H1 (cell line): ENCODE measurements at regions not wholly inside any gene's neighbourhood (a gene's known extent, or its start where the extent isn't known, plus 50 kb on each side); places are given as distances from the start of the nearest gene placed in this dataset.

Experiments
- CTCF ChIA-PET: fragments of 300-600 bp; sonication (Branson Sonifier 250); formaldehyde crosslinking; loops from one replicate; lab custom pipeline; 2021; ENCODE audit not compliant: partially characterized antibody; lab: Charles Lee
- POLR2A ChIA-PET: fragments of 300-600 bp; sonication (Branson Sonifier 250); formaldehyde crosslinking; loops from one replicate; lab custom pipeline; 2021; ENCODE audit warnings: inconsistent platforms; ENCODE audit not compliant: partially characterized antibody; lab: Charles Lee
- DNase-seq, 2 experiments: peaks; one replicate each; pipeline versions ENCODE4 v3.0.0 to v3.0.0-alpha.2; 2010 to 2022; ENCODE audit warnings: low spot score in 2 of 2, low read depth in 1 of 2, mixed read lengths in 1 of 2
- FAIRE-seq: peaks from 2 replicates; lab custom pipeline; 2011; peaks lifted over from hg19 to GRCh38; lab: Jason Lieb, UNC
- H2AFZ ChIP-seq: 2 replicates; pipeline ENCODE4 v1.8.1; 2012; ENCODE audit warnings: low read length, inconsistent platforms
- H2AK5ac ChIP-seq: 2 replicates; pipeline ENCODE4 v1.6.1; 2013; ENCODE audit warnings: low read depth, low read length
- H2BK120ac ChIP-seq: replicated peaks from 2 replicates; pipeline ENCODE3; 2013; ENCODE audit warnings: low read depth, low read length, inconsistent platforms
- H2BK12ac ChIP-seq: 2 replicates; pipeline ENCODE4 v1.6.1; 2013; ENCODE audit warnings: low read depth, low read length
- H2BK15ac ChIP-seq: 2 replicates; pipeline ENCODE4 v1.6.1; 2013; ENCODE audit warnings: low read length
- H2BK20ac ChIP-seq: 2 replicates; pipeline ENCODE4 v1.6.1; 2013; ENCODE audit warnings: low read length
- H2BK5ac ChIP-seq: 2 replicates; pipeline ENCODE4 v1.6.1; 2013; ENCODE audit warnings: low read depth, low read length
- H3K14ac ChIP-seq: 2 replicates; pipeline ENCODE4 v1.6.1; 2013; ENCODE audit warnings: inconsistent platforms; ENCODE audit not compliant: insufficient read length
- H3K18ac ChIP-seq: 2 replicates; pipeline ENCODE4 v1.6.1; 2013; ENCODE audit warnings: low read length; ENCODE audit errors: extremely low read depth
- H3K23ac ChIP-seq: 2 replicates; pipeline ENCODE4 v1.6.1; 2013; ENCODE audit warnings: inconsistent platforms; ENCODE audit not compliant: insufficient read length
- H3K23me2 ChIP-seq: 2 replicates; pipeline ENCODE4 v1.6.1; 2013; ENCODE audit warnings: low read depth, low read length
- H3K27ac ChIP-seq: 2 replicates; pipeline ENCODE4 v1.6.1; 2011; ENCODE audit warnings: low read depth, low read length, inconsistent platforms
- H3K27me3 ChIP-seq, 4 experiments: replicated peaks in 1 of 4; 1 replicate in 1 of 4; 2 replicates in 3 of 4; pipeline versions ENCODE4 v1.6.1 to v1.8.1; 2011 to 2013; ENCODE audit warnings: low read length in 3 of 4, mild to moderate bottlenecking in 3 of 4, inconsistent platforms in 2 of 4, mixed read lengths in 2 of 4, moderate library complexity in 1 of 4; ENCODE audit not compliant: control insufficient read depth in 3 of 4, insufficient read depth in 3 of 4; ENCODE audit errors: extremely low read depth in 1 of 4
- H3K36me3 ChIP-seq, 4 experiments: 2 replicates each; pipeline versions ENCODE4 v1.6.1 to v1.8.1; 2011 to 2013; ENCODE audit warnings: mild to moderate bottlenecking in 4 of 4, low read length in 3 of 4, moderate library complexity in 2 of 4, control low read depth in 1 of 4, inconsistent platforms in 1 of 4; ENCODE audit not compliant: insufficient read depth in 4 of 4, control insufficient read depth in 2 of 4
- H3K4ac ChIP-seq: replicated peaks from 2 replicates; pipeline ENCODE3; 2013; ENCODE audit warnings: low read length, low read depth, mixed read lengths, inconsistent platforms; ENCODE audit not compliant: insufficient read length
- H3K4me1 ChIP-seq, 4 experiments: replicated peaks in 1 of 4; 1 replicate in 1 of 4; 2 replicates in 3 of 4; pipeline versions ENCODE4 v1.6.1 to v1.8.1; 2011 to 2013; ENCODE audit warnings: low read length in 3 of 4, inconsistent platforms in 2 of 4, mixed read lengths in 1 of 4; ENCODE audit not compliant: insufficient read depth in 4 of 4, control insufficient read depth in 3 of 4
- H3K4me2 ChIP-seq, 2 experiments: 2 replicates each; pipeline versions ENCODE4 v1.6.1 to v1.8.1; 2011 to 2013; ENCODE audit warnings: low read depth in 2 of 2, low read length in 2 of 2, control low read depth in 1 of 2, inconsistent platforms in 1 of 2, mild to moderate bottlenecking in 1 of 2; ENCODE audit not compliant: insufficient read depth in 1 of 2
- H3K4me3 ChIP-seq, 4 experiments: fragments of 200-600, 300-600 bp in 1 of 4; sonication (generic), shearing (Covaris generic), sonication (Bioruptor Twin) in 1 of 4; 2 replicates each; pipeline versions ENCODE4 v1.5.1 to v1.8.1; 2011 to 2016; ENCODE audit warnings: low read length in 4 of 4, low read depth in 3 of 4, control low read depth in 2 of 4, inconsistent platforms in 2 of 4, mild to moderate bottlenecking in 2 of 4, mixed read lengths in 1 of 4, moderate library complexity in 1 of 4; ENCODE audit not compliant: insufficient read depth in 2 of 4; ENCODE audit errors: extremely low read depth in 1 of 4
- H3K56ac ChIP-seq: replicated peaks from 2 replicates; pipeline ENCODE3; 2013; ENCODE audit warnings: low read depth, mild to moderate bottlenecking, mixed read lengths, low read length, inconsistent platforms; ENCODE audit not compliant: insufficient read length
- H3K79me1 ChIP-seq: 2 replicates; pipeline ENCODE4 v1.6.1; 2013; ENCODE audit warnings: low read depth, low read length, control low read depth
- H3K79me2 ChIP-seq, 2 experiments: 2 replicates each; pipeline versions ENCODE4 v1.6.1 to v1.8.1; 2012 to 2013; ENCODE audit warnings: low read length in 2 of 2, mild to moderate bottlenecking in 2 of 2, inconsistent platforms in 1 of 2; ENCODE audit not compliant: insufficient read depth in 2 of 2, control insufficient read depth in 1 of 2
- H3K9ac ChIP-seq, 4 experiments: replicated peaks in 1 of 4; 1 replicate in 1 of 4; 2 replicates in 3 of 4; pipeline versions ENCODE4 v1.6.1 to v1.8.1; 2011 to 2013; ENCODE audit warnings: low read depth in 3 of 4, low read length in 3 of 4, control low read depth in 2 of 4, mild to moderate bottlenecking in 2 of 4, moderate library complexity in 2 of 4, inconsistent platforms in 1 of 4; ENCODE audit errors: extremely low read depth in 1 of 4
- H3K9me3 ChIP-seq, 2 experiments: 2 replicates each; pipeline versions ENCODE4 v1.6.1 to v1.8.1; 2012 to 2013; ENCODE audit warnings: mild to moderate bottlenecking in 2 of 2, moderate library complexity in 2 of 2, control low read depth in 1 of 2, inconsistent platforms in 1 of 2, low read depth in 1 of 2, low read length in 1 of 2, mixed read lengths in 1 of 2; ENCODE audit not compliant: insufficient read depth in 2 of 2
- H4K20me1 ChIP-seq, 2 experiments: replicated peaks in 1 of 2; 2 replicates each; pipeline versions ENCODE3 to v1.8.1; 2011 to 2013; ENCODE audit warnings: inconsistent platforms in 2 of 2, low read length in 2 of 2, mild to moderate bottlenecking in 1 of 2; ENCODE audit not compliant: insufficient read depth in 2 of 2, control insufficient read depth in 1 of 2
- H4K5ac ChIP-seq: 2 replicates; pipeline ENCODE4 v1.6.1; 2013; ENCODE audit warnings: low read length, low read depth, mixed read lengths, inconsistent platforms; ENCODE audit not compliant: insufficient read length
- H4K8ac ChIP-seq: 2 replicates; pipeline ENCODE4 v1.8.0; 2013; ENCODE audit warnings: mild to moderate bottlenecking, moderate library complexity, low read length, inconsistent platforms; ENCODE audit not compliant: insufficient read depth; ENCODE audit errors: extremely low read depth
- H4K91ac ChIP-seq: replicated peaks from 2 replicates; pipeline ENCODE3; 2013; ENCODE audit warnings: low read length, mixed read lengths, inconsistent platforms; ENCODE audit not compliant: insufficient read length
- RAD21 ChIP-seq, 2 experiments: IDR thresholded peaks in 1 of 2; conservative IDR thresholded peaks in 1 of 2; 2 replicates each; pipeline ENCODE4 v1.6.1; 2011; ENCODE audit warnings: low read depth in 2 of 2, low read length in 2 of 2, improper control_type of control experiment in 1 of 2, inconsistent platforms in 1 of 2, mild to moderate bottlenecking in 1 of 2, moderate library complexity in 1 of 2
- RNF2 ChIP-seq: fragments of 200-900, 300-1000 bp; sonication (generic); IDR thresholded peaks from 2 replicates; pipeline ENCODE4 v1.7.1; 2016; ENCODE audit warnings: borderline replicate concordance, low read depth, mild to moderate bottlenecking, antibody characterized with exemption, low read length; ENCODE audit not compliant: poor library complexity, severe bottlenecking; ENCODE audit errors: missing control alignments
- WGBS, 2 experiments: shearing (Covaris generic) in 1 of 2; methylation state at CpG; one replicate each; pipeline versions ENCODE4 v1.1.6 to v1.1.7; 2013 to 2015; ENCODE audit warnings: low lambda C conversion rate in 2 of 2, mixed read lengths in 2 of 2, inconsistent platforms in 1 of 2, low coverage in 1 of 2, missing lambda C conversion rate in 1 of 2; ENCODE audit not compliant: insufficient replicate concordance in 2 of 2, insufficient coverage in 1 of 2, insufficient read length in 1 of 2; ENCODE audit errors: extremely low coverage in 1 of 2, missing lambda C conversion rate in 1 of 2; 5-methylcytosine and 5-hydroxymethylcytosine counted together
- TF ChIP-seq, protein P1 (sequence below), 3 experiments: IDR thresholded peaks; 1 replicate in 2 of 3; 2 replicates in 1 of 3; pipeline versions ENCODE4 v1.5.1 to v1.6.1; 2011; ENCODE audit warnings: low read length in 3 of 3, mild to moderate bottlenecking in 3 of 3, inconsistent platforms in 2 of 3, low read depth in 1 of 3, moderate library complexity in 1 of 3; ENCODE audit not compliant: insufficient read depth in 1 of 3; ENCODE audit errors: control extremely low read depth in 1 of 3

GRCh38 chr16:63720848-63721247, 1401.0 kb downstream of the CDH11 start:
- Histone ChIP-seq H4K5ac (no peak overlapping the region), H3K4me2 (no peak overlapping the region), H2BK12ac (no peak overlapping the region), H3K27ac (no peak overlapping the region), H4K91ac (no peak overlapping the region), H3K23me2 (no peaks in the 10 kb centered on the region), H3K27me3 (no peaks in the 10 kb centered on the region; a peak in 1 of 7 replicates), H2BK120ac (no peak overlapping the region), H3K56ac (no peak overlapping the region), H2BK5ac (no peak overlapping the region), H3K36me3 (no peaks in the 10 kb centered on the region), H3K79me2 (no peaks in the 10 kb centered on the region), H3K79me1 (no peaks in the 10 kb centered on the region), H2AK5ac (no peak overlapping the region), H3K4me3 (no peak overlapping the region), H4K8ac (no peak overlapping the region), H3K9ac (no peak overlapping the region), H3K9me3 (no peaks in the 10 kb centered on the region), H4K20me1 (no peaks in the 10 kb centered on the region), H3K4ac (no peak overlapping the region), H3K14ac (no peak overlapping the region), H3K18ac (no peak overlapping the region), H3K23ac (no peak overlapping the region), H2BK20ac (no peak overlapping the region)
- POLR2A ChIA-PET, result no interaction called here
- CTCF ChIA-PET, result interaction anchor here (0.8 to 0.9 kb wide), 2 partner anchors 260 to 1253 kb away, joined by 3 to 6 read pairs; no protein-coding TSS in a partner anchor
- FAIRE-seq (no peak), DNase-seq (no peak)
- WGBS, 2 experiments, result 84% methylated on average over 1 of the region's 1 CpG; no CpG with 5 or more reads in 1 of the 2 experiments
- TF ChIP-seq RNF2 (no peak), RAD21 (IDR thresholded peaks at IDR 0.05 in 1 of 2, conservative IDR thresholded peaks at IDR 0.05 in 1 of 2; ENCODE audit: low read depth in 2 of 2, low read length in 2 of 2) (peak; percentile 77 to 81)
- TF ChIP-seq, protein P1, sequence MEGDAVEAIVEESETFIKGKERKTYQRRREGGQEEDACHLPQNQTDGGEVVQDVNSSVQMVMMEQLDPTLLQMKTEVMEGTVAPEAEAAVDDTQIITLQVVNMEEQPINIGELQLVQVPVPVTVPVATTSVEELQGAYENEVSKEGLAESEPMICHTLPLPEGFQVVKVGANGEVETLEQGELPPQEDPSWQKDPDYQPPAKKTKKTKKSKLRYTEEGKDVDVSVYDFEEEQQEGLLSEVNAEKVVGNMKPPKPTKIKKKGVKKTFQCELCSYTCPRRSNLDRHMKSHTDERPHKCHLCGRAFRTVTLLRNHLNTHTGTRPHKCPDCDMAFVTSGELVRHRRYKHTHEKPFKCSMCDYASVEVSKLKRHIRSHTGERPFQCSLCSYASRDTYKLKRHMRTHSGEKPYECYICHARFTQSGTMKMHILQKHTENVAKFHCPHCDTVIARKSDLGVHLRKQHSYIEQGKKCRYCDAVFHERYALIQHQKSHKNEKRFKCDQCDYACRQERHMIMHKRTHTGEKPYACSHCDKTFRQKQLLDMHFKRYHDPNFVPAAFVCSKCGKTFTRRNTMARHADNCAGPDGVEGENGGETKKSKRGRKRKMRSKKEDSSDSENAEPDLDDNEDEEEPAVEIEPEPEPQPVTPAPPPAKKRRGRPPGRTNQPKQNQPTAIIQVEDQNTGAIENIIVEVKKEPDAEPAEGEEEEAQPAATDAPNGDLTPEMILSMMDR (IDR thresholded peaks at IDR 0.05; ENCODE audit: control extremely low read depth in 1 of 3, insufficient read depth in 1 of 3, low read depth in 1 of 3, low read length in 3 of 3), result peak in 2 of 3 experiments; percentile 43 to 53; a peak in 3 of 4 replicates
- TF ChIP-seq, all 59 proteins: peak for 2
- Histone ChIP-seq H3K4me1 (no peaks in the 10 kb centered on the region), H2AFZ (no peak overlapping the region), H2BK15ac (no peak overlapping the region)
